ENCODE measurements at regions not wholly inside any gene's neighbourhood (a gene's known extent, or its start where the extent isn't known, plus 50 kb on each side); places are given as distances from the start of the nearest gene placed in this dataset.

DNA sequence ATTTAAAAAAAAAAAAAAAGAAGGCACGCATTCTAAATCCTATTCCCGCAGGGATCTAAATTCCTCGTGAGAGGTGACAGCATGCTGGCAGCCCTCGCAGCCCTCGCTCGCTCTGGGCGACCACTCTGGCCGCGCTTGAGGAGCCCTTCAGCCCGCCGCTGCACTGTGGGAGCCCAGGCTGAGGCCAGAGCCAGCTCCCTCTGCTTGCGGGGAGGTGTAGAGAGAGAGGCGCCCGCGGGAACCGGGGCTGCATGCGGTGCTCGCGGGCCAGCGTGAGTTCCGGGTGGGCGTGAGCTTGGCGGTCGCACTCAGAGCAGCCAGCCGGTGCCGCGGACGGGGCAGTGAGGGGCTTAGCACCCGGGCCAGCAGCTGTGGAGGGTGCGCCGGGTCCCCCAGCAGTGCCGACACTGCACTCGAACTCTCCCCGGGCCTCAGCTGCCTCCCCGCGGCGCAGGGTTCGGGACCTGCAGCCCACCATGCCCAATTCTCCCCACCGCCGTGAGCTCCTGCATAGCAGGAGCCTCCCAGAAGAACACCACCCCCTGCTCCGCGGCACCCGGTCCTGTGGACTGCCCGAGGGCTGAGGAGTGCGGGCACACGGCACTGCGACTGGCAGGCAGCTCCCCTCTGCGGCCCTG, 553.9 kb downstream of the LMO7 start:
- Histone ChIP-seq H4K20me1 (no peaks in the 10 kb centered on the region), H3K36me3 (no peaks in the 10 kb centered on the region), H3K4me3 (no peak overlapping the region)

GRCh38 chr13:76175961-76176725, 540.0 kb downstream of the LMO7 start:
- H3K9me3 ChIP-seq, result peaks cover 7% of the 10 kb centered on the region; the same call in 1 of the 2 replicates
- H3K36me3 ChIP-seq, result no peaks in the 10 kb centered on the region
- no peak for TF ChIP-seq Cebpa-rat (IDR thresholded peaks at IDR 0.05)
- no peaks in the 10 kb centered on the region for H4K20me1 ChIP-seq
- no peaks in the 10 kb centered on the region for H3K27me3 ChIP-seq
- no peak overlapping the region for H3K4me3 ChIP-seq
- H3K27ac ChIP-seq, result no peak overlapping the region
- no peak overlapping the region for H3K4me2 ChIP-seq
- no peaks in the 10 kb centered on the region for H3K4me1 ChIP-seq
- H3K9ac ChIP-seq, result no peak overlapping the region

More for the DNA sequence above, 553.9 kb downstream of the LMO7 start:
- Histone ChIP-seq H3K4me1 (no peaks in the 10 kb centered on the region), H3K4me2 (no peak overlapping the region), H3K27me3 (no peaks in the 10 kb centered on the region), H3K9ac (no peak overlapping the region), H3K9me3 (peaks cover 6% of the 10 kb centered on the region; the same call in 1 of the 2 replicates), H3K27ac (no peak overlapping the region)
- no peak for TF ChIP-seq Cebpa-rat (IDR thresholded peaks at IDR 0.05)

- H3K4me3 ChIP-seq, result no peak overlapping the region
- H3K4me1 ChIP-seq, result no peaks in the 10 kb centered on the region
- no peak overlapping the region for H3K9ac ChIP-seq
- no peaks in the 10 kb centered on the region for H3K36me3 ChIP-seq
- 0 out of 2 replicates have a peak, but pooled peaks cover 2% of the 10 kb centered on the region for H3K9me3 ChIP-seq
- no peak overlapping the region for H3K4me2 ChIP-seq
- no peak for TF ChIP-seq Cebpa-rat (IDR thresholded peaks at IDR 0.05)
- H3K27me3 ChIP-seq, result no peaks in the 10 kb centered on the region
- no peaks in the 10 kb centered on the region for H4K20me1 ChIP-seq
- H3K27ac ChIP-seq, result no peak overlapping the region
These were observed 532.5 kb downstream of the LMO7 start for GRCh38 chr13:76168661-76169060.

DNA sequence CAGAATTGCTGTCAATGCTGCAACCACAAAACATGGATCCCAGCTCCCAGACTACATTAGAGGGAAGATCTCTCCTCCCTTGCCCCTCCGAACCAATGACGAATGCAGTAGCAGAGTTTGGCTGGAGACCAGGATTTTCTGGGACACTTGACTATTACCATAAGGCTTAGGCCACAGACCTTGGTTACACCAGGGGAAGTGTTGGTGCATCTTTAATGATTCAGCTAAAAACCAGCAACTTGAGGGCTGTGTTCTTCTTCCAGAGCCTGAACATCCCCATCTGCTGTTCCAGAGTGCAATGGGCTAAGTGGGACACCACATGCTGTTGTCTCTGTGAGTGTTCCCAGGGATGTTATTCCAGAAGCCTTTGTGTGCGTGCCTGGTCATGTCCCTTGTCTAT, 528.2 kb downstream of the LMO7 start:
- Histone ChIP-seq H3K9ac (no peak overlapping the region), H3K27me3 (no peaks in the 10 kb centered on the region), H3K9me3 (no peaks in the 10 kb centered on the region), H3K4me2 (no peak overlapping the region), H3K27ac (no peak overlapping the region), H3K36me3 (no peaks in the 10 kb centered on the region), H3K4me3 (no peak overlapping the region), H4K20me1 (no peaks in the 10 kb centered on the region), H3K4me1 (no peaks in the 10 kb centered on the region)
- no peak for TF ChIP-seq Cebpa-rat (IDR thresholded peaks at IDR 0.05)

GRCh38 chr13:76163761-76164160, 527.6 kb downstream of the LMO7 start:
- no peak overlapping the region for H3K9ac ChIP-seq
- H3K4me2 ChIP-seq, result no peak overlapping the region
- no peaks in the 10 kb centered on the region for H3K4me1 ChIP-seq
- H3K9me3 ChIP-seq, result no peaks in the 10 kb centered on the region
- TF ChIP-seq Cebpa-rat (IDR thresholded peaks at IDR 0.05), result no peak
- no peak overlapping the region for H3K27ac ChIP-seq
- H3K4me3 ChIP-seq, result no peak overlapping the region
- H3K27me3 ChIP-seq, result no peaks in the 10 kb centered on the region
- H3K36me3 ChIP-seq, result no peaks in the 10 kb centered on the region
- H4K20me1 ChIP-seq, result no peaks in the 10 kb centered on the region

- H3K36me3 ChIP-seq, result no peaks in the 10 kb centered on the region
- H3K27me3 ChIP-seq, result no peaks in the 10 kb centered on the region
- no peaks in the 10 kb centered on the region for H3K4me1 ChIP-seq
These were observed 525.1 kb downstream of the LMO7 start for GRCh38 chr13:76160961-76161925.

DNA sequence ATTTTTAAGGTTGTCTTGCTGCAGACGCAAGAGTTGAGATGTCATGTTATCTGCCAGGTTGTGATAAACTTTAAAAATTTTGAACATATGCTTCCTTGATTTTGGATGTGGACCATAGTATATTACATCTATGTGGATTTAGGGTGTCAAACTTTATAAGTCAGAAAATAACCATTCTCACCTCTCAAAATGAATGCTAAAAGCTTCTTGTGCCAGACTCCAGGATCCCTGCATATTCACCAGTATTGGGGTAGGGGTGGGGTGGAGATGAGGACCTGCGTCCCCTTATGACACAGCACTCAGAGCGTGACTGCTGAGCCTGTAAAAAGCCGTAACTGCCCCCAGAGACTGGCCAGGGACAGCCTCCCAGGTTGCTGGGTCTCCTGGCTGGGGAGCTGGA, 524.4 kb downstream of the LMO7 start:
- H3K27me3 ChIP-seq, result no peaks in the 10 kb centered on the region
- no peaks in the 10 kb centered on the region for H4K20me1 ChIP-seq
- no peaks in the 10 kb centered on the region for H3K36me3 ChIP-seq
- H3K9ac ChIP-seq, result no peak overlapping the region
- H3K4me3 ChIP-seq, result no peak overlapping the region
- no peak overlapping the region for H3K27ac ChIP-seq
- TF ChIP-seq Cebpa-rat (IDR thresholded peaks at IDR 0.05), result no peak
- H3K4me2 ChIP-seq, result no peak overlapping the region
- H3K4me1 ChIP-seq, result no peaks in the 10 kb centered on the region
- no peaks in the 10 kb centered on the region for H3K9me3 ChIP-seq

More at GRCh38 chr13:76160961-76161925, 525.1 kb downstream of the LMO7 start:
- no peak overlapping the region for H3K9ac ChIP-seq
- H3K4me2 ChIP-seq, result no peak overlapping the region
- TF ChIP-seq Cebpa-rat (IDR thresholded peaks at IDR 0.05), result no peak
- no peak overlapping the region for H3K27ac ChIP-seq
- H3K9me3 ChIP-seq, result no peaks in the 10 kb centered on the region
- H3K4me3 ChIP-seq, result no peak overlapping the region
- no peaks in the 10 kb centered on the region for H4K20me1 ChIP-seq

DNA sequence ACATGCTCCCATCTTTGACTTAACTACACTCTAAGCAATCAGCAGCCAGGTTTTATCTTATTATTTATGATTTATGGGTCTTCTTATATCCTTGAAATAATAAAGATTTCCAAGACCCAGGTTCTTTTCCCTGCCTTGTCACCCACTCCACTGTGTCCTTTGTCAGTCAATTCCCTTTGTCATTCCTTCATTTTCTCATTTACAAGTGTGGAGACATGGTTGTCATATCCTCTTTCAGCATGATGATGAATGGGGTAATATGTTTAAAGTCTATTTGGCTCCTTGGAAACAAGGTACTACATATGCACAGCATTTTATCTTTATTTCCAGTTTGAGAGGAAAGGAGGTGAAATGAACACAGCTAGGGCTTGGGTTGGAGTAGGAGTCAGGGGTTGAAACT, 521.8 kb downstream of the LMO7 start:
- H3K4me2 ChIP-seq, result no peak overlapping the region
- no peak overlapping the region for H3K4me3 ChIP-seq
- H4K20me1 ChIP-seq, result no peaks in the 10 kb centered on the region
- H3K4me1 ChIP-seq, result no peaks in the 10 kb centered on the region
- no peak overlapping the region for H3K27ac ChIP-seq
- H3K9ac ChIP-seq, result no peak overlapping the region
- no peaks in the 10 kb centered on the region for H3K36me3 ChIP-seq
- H3K9me3 ChIP-seq, result no peaks in the 10 kb centered on the region
- no peaks in the 10 kb centered on the region for H3K27me3 ChIP-seq
- TF ChIP-seq Cebpa-rat (IDR thresholded peaks at IDR 0.05), result no peak

- H3K27ac ChIP-seq, result no peak overlapping the region
- no peaks in the 10 kb centered on the region for H3K4me1 ChIP-seq
- no peak overlapping the region for H3K4me2 ChIP-seq
- no peaks in the 10 kb centered on the region for H3K36me3 ChIP-seq
- no peak overlapping the region for H3K4me3 ChIP-seq
- no peaks in the 10 kb centered on the region for H4K20me1 ChIP-seq
- no peak for TF ChIP-seq Cebpa-rat (IDR thresholded peaks at IDR 0.05)
- no peaks in the 10 kb centered on the region for H3K27me3 ChIP-seq
- no peak overlapping the region for H3K9ac ChIP-seq
- no peaks in the 10 kb centered on the region for H3K9me3 ChIP-seq
These were observed 517.1 kb downstream of the LMO7 start for GRCh38 chr13:76153239-76153638.

All from BLaER1 (cell line).